K562 (cell line): ENCODE measurements at regions not wholly inside any gene's neighbourhood (a gene's known extent, or its start where the extent isn't known, plus 50 kb on each side); places are given as distances from the start of the nearest gene placed in this dataset.

Source experiments
- ATAC-seq: fragments of 200-7000 bp; cut with Tn5 transposase; 3 replicates; pipeline ENCODE4 v1.9.1; 2020; ENCODE audit warnings: moderate library complexity
- BruUV-seq: library from RNA; stranded (reverse); fragments of 400-500 nt; replicated peaks from 2 replicates; lab custom pipeline; 2021; lab: Mats Ljungman, UMichigan
- CTCF ChIA-PET: fragments of 300-600 bp; formaldehyde crosslinking; extraction: SDS; loops from one replicate; lab custom pipeline; 2021; ENCODE audit warnings: low intra/inter-chr PET ratio; lab: Yijun Ruan, JAX
- POLR2A ChIA-PET: fragments of 300-600, 350-650 bp; sonication (Branson Sonifier 250); formaldehyde crosslinking; extraction: SDS; loops from one replicate; lab custom pipeline; 2021; ENCODE audit warnings: antibody characterized with exemption, inconsistent platforms; lab: Yijun Ruan, JAX
- DNase-seq, 4 experiments: peaks; one replicate each; pipeline versions ENCODE4 v3.0.0 to v3.0.0-alpha.2; 2011 to 2018; ENCODE audit warnings: low spot score in 3 of 4, mixed read lengths in 3 of 4; ENCODE audit errors: extremely low read depth in 1 of 4
- FAIRE-seq: peaks from 2 replicates; lab custom pipeline; 2011; peaks lifted over from hg19 to GRCh38; lab: Jason Lieb, UNC
- H2AFZ ChIP-seq: 2 replicates; pipeline ENCODE4 v1.6.0; 2011; ENCODE audit warnings: low read depth, low read length, control low read depth, inconsistent platforms
- H3K27ac ChIP-seq: fragments of 200-600 bp; 3 replicates; pipeline ENCODE4 v1.8.0; 2011; ENCODE audit warnings: low read depth, mild to moderate bottlenecking, control low read depth, inconsistent platforms, low read length, moderate library complexity, mixed read lengths; ENCODE audit errors: extremely low read depth
- H3K27me3 ChIP-seq, 2 experiments: fragments of 300-600 bp in 1 of 2; 2 replicates in 1 of 2; 3 replicates in 1 of 2; pipeline versions ENCODE4 v1.6.0 to v1.8.0; 2011; ENCODE audit warnings: inconsistent platforms in 2 of 2, low read length in 2 of 2, mild to moderate bottlenecking in 1 of 2, mixed read lengths in 1 of 2, moderate library complexity in 1 of 2; ENCODE audit not compliant: control insufficient read depth in 2 of 2, insufficient read depth in 2 of 2
- H3K36me3 ChIP-seq: fragments of 300-600 bp; 3 replicates; pipeline ENCODE4 v1.8.0; 2011; ENCODE audit warnings: mild to moderate bottlenecking, low read length, inconsistent platforms; ENCODE audit not compliant: control insufficient read depth, insufficient read depth
- H3K4me1 ChIP-seq, 2 experiments: fragments of 200-600 bp in 1 of 2; replicated peaks in 1 of 2; 2 replicates in 1 of 2; 3 replicates in 1 of 2; pipeline versions ENCODE4 v1.5.1 to v1.8.0; 2011; ENCODE audit warnings: inconsistent platforms in 2 of 2, low read length in 2 of 2, mild to moderate bottlenecking in 1 of 2, mixed read lengths in 1 of 2, moderate library complexity in 1 of 2; ENCODE audit not compliant: control insufficient read depth in 2 of 2, insufficient read depth in 2 of 2
- H3K4me2 ChIP-seq: 2 replicates; pipeline ENCODE4 v1.6.1; 2011; ENCODE audit warnings: low read length, control low read depth, inconsistent platforms, mixed read lengths; ENCODE audit not compliant: insufficient read depth
- H3K4me3 ChIP-seq: fragments of 200-600 bp; sonication (generic), shearing (Covaris generic); 2 replicates; pipeline ENCODE4 v1.5.1; 2016; ENCODE audit warnings: control low read depth, inconsistent platforms
- H3K79me2 ChIP-seq: fragments of 200-600 bp; 3 replicates; pipeline ENCODE4 v1.8.0; 2011; ENCODE audit warnings: low read length, inconsistent platforms; ENCODE audit not compliant: control insufficient read depth, insufficient read depth
- H3K9ac ChIP-seq, 2 experiments: 2 replicates each; pipeline versions ENCODE4 v1.6.0 to v1.6.1; 2011; ENCODE audit warnings: low read depth in 2 of 2, low read length in 2 of 2, control low read depth in 1 of 2, inconsistent platforms in 1 of 2, mild to moderate bottlenecking in 1 of 2, mixed read lengths in 1 of 2; ENCODE audit not compliant: insufficient read depth in 1 of 2
- H3K9me1 ChIP-seq: one replicate; pipeline ENCODE4 v1.6.0; 2011; ENCODE audit warnings: inconsistent platforms, mild to moderate bottlenecking, low read length, moderate library complexity; ENCODE audit not compliant: control insufficient read depth, insufficient read depth
- H3K9me3 ChIP-seq: replicated peaks from 2 replicates; pipeline ENCODE4 v1.5.1; 2011; ENCODE audit warnings: low read depth, low read length, inconsistent platforms; ENCODE audit not compliant: control insufficient read depth, insufficient read depth
- H4K20me1 ChIP-seq: replicated peaks from 2 replicates; pipeline ENCODE4 v1.6.1; 2011; ENCODE audit warnings: low read length, inconsistent platforms, mixed read lengths; ENCODE audit not compliant: control insufficient read depth, insufficient read depth
- ARID1B ChIP-seq: fragments of 450-650 bp; IDR thresholded peaks from 2 replicates; pipeline ENCODE4 v1.6.1; 2016; ENCODE audit warnings: antibody characterized with exemption, mild to moderate bottlenecking, inconsistent platforms
- CBFB ChIP-seq: sonication (generic); formaldehyde crosslinking; IDR thresholded peaks from 2 replicates; pipeline ENCODE4 v1.4.0; 2020; ENCODE audit warnings: mild to moderate bottlenecking, missing genetic modification reagents
- E2F5 ChIP-seq: sonication (generic); formaldehyde crosslinking; IDR thresholded peaks from 2 replicates; pipeline ENCODE4 v1.8.0; 2022; ENCODE audit warnings: mild to moderate bottlenecking, missing genetic modification reagents
- ELK3 ChIP-seq: fragments of 450-650 bp; formaldehyde crosslinking; IDR thresholded peaks from 2 replicates; pipeline ENCODE4 v1.4.0; 2020; ENCODE audit warnings: mild to moderate bottlenecking
- MBD1 ChIP-seq: fragments of 250-450 bp; sonication (Bioruptor Pico); IDR thresholded peaks from 2 replicates; pipeline ENCODE4 v1.8.0; 2022; ENCODE audit warnings: inconsistent platforms
- MXI1 ChIP-seq: IDR thresholded peaks from 2 replicates; pipeline ENCODE4 v1.6.1; 2011; ENCODE audit warnings: low read depth, mild to moderate bottlenecking, improper control_type of control experiment, low read length
- NCOA6 ChIP-seq: fragments of 450-650 bp; IDR thresholded peaks from 2 replicates; pipeline ENCODE4 v1.6.1; 2017; ENCODE audit warnings: mild to moderate bottlenecking
- NEUROD1 ChIP-seq: fragments of 150-350 bp; IDR thresholded peaks from 2 replicates; pipeline ENCODE4 v1.6.1; 2014; ENCODE audit warnings: borderline replicate concordance, low read length, low read depth; ENCODE audit not compliant: partially characterized antibody
- PPARD ChIP-seq: fragments of 250-450 bp; sonication (Bioruptor Pico); IDR thresholded peaks from 2 replicates; pipeline ENCODE4 v1.8.0; 2022; ENCODE audit warnings: inconsistent platforms, mild to moderate bottlenecking, moderate library complexity
- SNIP1 ChIP-seq: fragments of 450-650 bp; IDR thresholded peaks from 2 replicates; pipeline ENCODE4 v1.7.1; 2017; ENCODE audit warnings: low read depth, mild to moderate bottlenecking
- SRSF9 ChIP-seq: fragments of 200-400 bp; formaldehyde crosslinking; IDR thresholded peaks from 2 replicates; pipeline ENCODE4 v1.6.1; 2017; ENCODE audit warnings: low read depth, low read length, borderline replicate concordance
- ZFP91 ChIP-seq: sonication (generic); formaldehyde crosslinking; IDR thresholded peaks from 2 replicates; pipeline ENCODE4 v1.8.0; 2022; ENCODE audit warnings: mild to moderate bottlenecking, missing genetic modification reagents
- ZNF146 ChIP-seq: IDR thresholded peaks from one replicate; pipeline ENCODE4 v1.6.1; 2018; ENCODE audit warnings: missing compliant biosample characterization; ENCODE audit not compliant: unreplicated experiment
- ZNF449 ChIP-seq: fragments of 250-450 bp; sonication (Bioruptor Pico); IDR thresholded peaks from 2 replicates; pipeline ENCODE4 v1.8.0; 2022; ENCODE audit warnings: moderate library complexity, mild to moderate bottlenecking, inconsistent platforms
- ZSCAN32 ChIP-seq: fragments of 450-650 bp; formaldehyde crosslinking; IDR thresholded peaks from 2 replicates; pipeline ENCODE4 v1.4.0; 2020; ENCODE audit warnings: mild to moderate bottlenecking, moderate library complexity
- WGBS: fragments of 100-300 bp; shearing (Covaris generic); methylation state at CpG from one replicate; pipeline ENCODE4 v1.1.6; 2016; ENCODE audit warnings: low coverage, mixed read lengths; ENCODE audit not compliant: insufficient coverage; ENCODE audit errors: missing lambda C conversion rate; 5-methylcytosine and 5-hydroxymethylcytosine counted together
- in situ Hi-C: fragments of 300-500 bp; cut with MboI; formaldehyde crosslinking; loops from 4 replicates; pipeline ENCODE4 v1.15.0; 2018; ENCODE audit warnings: inconsistent platforms, mixed read lengths
- intact Hi-C: fragments of 100-400 bp; cut with micrococcal nuclease; formaldehyde crosslinking; loops from 2 replicates; pipeline ENCODE4 v1.14.2; 2022

GRCh38 chr3:188962253-188963247 lies 209.2 kb upstream of the TPRG1 start:
- in situ Hi-C loops (no loop called here), intact Hi-C loops (no loop called here)
- TF ChIP-seq CBFB (CRISPR knock-in tag) (no peak), SRSF9 (no peak), NCOA6 (no peak), SNIP1 (no peak), ZNF146 (CRISPR knock-in tag) (no peak), MXI1 (no peak), ARID1B (no peak), ZNF449 (CRISPR knock-in tag) (no peak), ZFP91 (CRISPR knock-in tag) (no peak), ELK3 (CRISPR knock-in tag) (no peak), ZSCAN32 (CRISPR knock-in tag) (no peak), MBD1 (no peak), NEUROD1 (no peak), PPARD (CRISPR knock-in tag) (no peak), E2F5 (CRISPR knock-in tag) (no peak)
- H3K9me1 ChIP-seq, result no peaks in the 10 kb centered on the region
- no peaks in the 10 kb centered on the region for H3K27me3 ChIP-seq
- H3K36me3 ChIP-seq, result no peaks in the 10 kb centered on the region
- H3K27ac ChIP-seq, result no peak overlapping the region
- H3K9ac ChIP-seq, result no peak overlapping the region
- no peak overlapping the region for H3K4me2 ChIP-seq
- DNase-seq (no peak), FAIRE-seq (no peak), ATAC-seq (no peak)
- H3K4me1 ChIP-seq, result no peaks in the 10 kb centered on the region
- CTCF ChIA-PET, result no interaction called here
- BruUV-seq, result no TSS peak
- H3K9me3 ChIP-seq, result no peaks in the 10 kb centered on the region
- WGBS, result under 1% methylated on average over 13 of the region's 13 CpGs
- no peaks in the 10 kb centered on the region for H3K79me2 ChIP-seq
- H2AFZ ChIP-seq, result no peak overlapping the region
- POLR2A ChIA-PET, result no interaction called here
- H3K4me3 ChIP-seq, result no peak overlapping the region
- H4K20me1 ChIP-seq, result no peaks in the 10 kb centered on the region
